AG04450 (cell line): ENCODE measurements at regions not wholly inside any gene's neighbourhood (a gene's known extent, or its start where the extent isn't known, plus 50 kb on each side); places are given as distances from the start of the nearest gene placed in this dataset.

Source experiments
- CTCF ChIA-PET: fragments of 300-600, 350-600 bp; formaldehyde crosslinking; extraction: SDS; loops from one replicate; lab custom pipeline; 2022; ENCODE audit warnings: antibody characterized with exemption, inconsistent platforms; lab: Charles Lee
- POLR2A ChIA-PET: fragments of 350-600 bp; formaldehyde crosslinking; extraction: SDS; loops from one replicate; lab custom pipeline; 2021; ENCODE audit warnings: antibody characterized with exemption, inconsistent platforms; lab: Yijun Ruan, JAX
- DNase-seq: peaks from one replicate; pipeline ENCODE4 v3.0.0-alpha.2; 2011; ENCODE audit warnings: low read depth, low spot score
- H3K27ac ChIP-seq: one replicate; pipeline ENCODE4 v1.5.1; 2012; ENCODE audit warnings: low read depth, low read length, control low read depth
- H3K27me3 ChIP-seq: one replicate; pipeline ENCODE4 v1.6.0; 2012; ENCODE audit warnings: low read length; ENCODE audit not compliant: control insufficient read depth, insufficient read depth
- H3K4me3 ChIP-seq: 2 replicates; pipeline ENCODE4 v1.5.1; 2011; ENCODE audit warnings: mild to moderate bottlenecking, low read depth, low read length, control low read depth
- H3K9me3 ChIP-seq: 2 replicates; pipeline ENCODE4 v1.5.1; 2012; ENCODE audit warnings: low read length; ENCODE audit not compliant: control insufficient read depth, insufficient read depth
- CTCF ChIP-seq: IDR thresholded peaks from 2 replicates; pipeline ENCODE4 v1.5.1; 2011; ENCODE audit warnings: low read depth, low read length, control low read depth, inconsistent platforms

GRCh38 chr1:53378061-53378460 lies 50.2 kb upstream of the LRP8 start:
- CTCF ChIA-PET: interaction anchor here (1.3 kb wide), 1 partner anchor 15 kb away, joined by 5 read pairs; no protein-coding TSS in a partner anchor
- TF ChIP-seq CTCF: no peak
- no peak for DNase-seq
- H3K27me3 ChIP-seq: peaks cover 9% of the 10 kb centered on the region
- H3K4me3 ChIP-seq: no peak overlapping the region
- no peaks in the 10 kb centered on the region for H3K9me3 ChIP-seq
- H3K27ac ChIP-seq: no peak overlapping the region
- POLR2A ChIA-PET: no interaction called here

- Histone ChIP-seq H3K9me3 (no peaks in the 10 kb centered on the region), H3K4me3 (no peak overlapping the region), H3K27me3 (peaks cover 5% of the 10 kb centered on the region), H3K27ac (no peak overlapping the region)
- ChIA-PET POLR2A (no interaction called here), CTCF (interaction anchor here (1.3 kb wide), 1 partner anchor 14 kb away, joined by 5 read pairs; no protein-coding TSS in a partner anchor)
- DNase-seq: no peak
- no peak for TF ChIP-seq CTCF
These were observed 51.2 kb upstream of the LRP8 start for GRCh38 chr1:53378932-53379661.

GRCh38 chr1:53379662-53380002 lies 51.8 kb upstream of the LRP8 start:
- ChIA-PET CTCF (interaction anchor here (0.6 to 1.5 kb wide), 2 partner anchors 102 to 374 kb away, joined by 4 read pairs; no protein-coding TSS in a partner anchor), POLR2A (no interaction called here)
- TF ChIP-seq CTCF: no peak
- no peak for DNase-seq
- Histone ChIP-seq H3K27me3 (peaks cover 7% of the 10 kb centered on the region), H3K9me3 (no peaks in the 10 kb centered on the region), H3K27ac (no peak overlapping the region), H3K4me3 (no peak overlapping the region)

- Histone ChIP-seq H3K27me3 (peaks cover 9% of the 10 kb centered on the region), H3K27ac (no peak overlapping the region), H3K9me3 (no peaks in the 10 kb centered on the region), H3K4me3 (no peak overlapping the region)
- ChIA-PET POLR2A (no interaction called here), CTCF (interaction anchor here (0.6 to 1.5 kb wide), 2 partner anchors 102 to 374 kb away, joined by 4 read pairs; no protein-coding TSS in a partner anchor)
- no peak for TF ChIP-seq CTCF
- DNase-seq: no peak
These were observed 52.4 kb upstream of the LRP8 start for GRCh38 chr1:53380296-53380695.

DNA sequence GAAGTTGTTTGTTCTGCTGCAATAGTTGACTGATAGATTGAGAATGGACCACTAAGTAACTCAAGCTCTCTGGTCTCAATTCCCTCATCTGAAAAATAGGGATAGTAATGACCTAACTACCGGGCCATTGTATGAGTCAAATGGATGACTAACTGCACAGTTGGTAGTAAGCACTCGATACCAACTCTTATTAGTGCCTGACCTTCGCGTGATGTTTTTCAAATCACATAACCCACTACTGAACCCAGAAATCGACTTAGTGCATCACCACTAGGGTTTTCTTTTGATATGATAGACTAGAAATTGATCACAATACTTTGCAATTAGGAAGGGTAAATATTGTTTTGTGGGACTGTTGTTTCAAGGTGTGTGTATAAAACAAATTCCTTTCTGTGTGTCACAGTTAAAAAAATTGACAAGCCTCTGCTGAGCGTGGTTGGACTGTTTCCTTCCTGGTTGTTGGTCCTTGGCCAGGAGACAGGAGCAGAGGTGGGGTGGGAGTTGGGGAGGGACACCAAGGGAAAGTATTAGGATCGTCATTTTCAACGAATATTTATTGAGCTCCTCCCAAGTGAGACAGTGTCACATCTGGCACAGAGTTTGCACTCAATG lies 54.0 kb upstream of the LRP8 start:
- TF ChIP-seq CTCF: no peak
- H3K9me3 ChIP-seq: no peaks in the 10 kb centered on the region
- peaks cover 18% of the 10 kb centered on the region for H3K27me3 ChIP-seq
- peak; percentile 13 for DNase-seq
- no peak overlapping the region for H3K4me3 ChIP-seq
- H3K27ac ChIP-seq: no peak overlapping the region
- CTCF ChIA-PET: interaction anchor here (2.3 kb wide), 1 partner anchor 11 kb away, joined by 8 read pairs; no protein-coding TSS in a partner anchor
- POLR2A ChIA-PET: no interaction called here
